ENCODE measurements at regions not wholly inside any gene's neighbourhood (a gene's known extent, or its start where the extent isn't known, plus 50 kb on each side); places are given as distances from the start of the nearest gene placed in this dataset.

DNA sequence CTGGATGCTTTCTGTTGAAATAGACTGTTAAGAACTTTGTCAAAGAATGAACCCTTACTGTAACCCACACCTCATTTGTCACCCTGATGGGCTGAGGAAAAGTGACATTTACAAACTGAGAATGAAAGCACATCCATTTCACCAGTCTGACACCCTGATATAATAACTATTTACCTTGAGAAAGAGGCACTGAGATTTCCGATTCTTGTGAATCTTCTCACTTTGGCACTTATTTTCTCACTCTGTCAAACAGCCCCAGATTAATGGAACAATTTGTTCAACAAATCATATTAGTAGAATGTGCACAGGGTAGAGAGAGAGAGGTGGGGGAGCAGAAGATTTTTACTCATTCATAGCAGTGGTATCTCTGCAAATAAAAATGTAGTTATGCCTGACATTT, 606.9 kb downstream of the MCTP2 start:
- no peaks in the 10 kb centered on the region for H3K4me1 ChIP-seq
- no peak overlapping the region for H3K4me3 ChIP-seq
- H3K27ac ChIP-seq = no peak overlapping the region
- no peak for DNase-seq
- no peak for TF ChIP-seq CTCF (IDR thresholded peaks at IDR 0.05)
- no peak for ATAC-seq
- intact Hi-C loops (cut with DNase I) = no loop called here
- no peaks in the 10 kb centered on the region for H3K36me3 ChIP-seq
- no peaks in the 10 kb centered on the region for H3K27me3 ChIP-seq
- peaks cover 0 to 13% of the 10 kb centered on the region in 2 donors for H3K9me3 ChIP-seq

- no peak overlapping the region for H3K4me3 ChIP-seq
- TF ChIP-seq CTCF (IDR thresholded peaks at IDR 0.05) = no peak
- DNase-seq (no peak), ATAC-seq (no peak)
- H3K27me3 ChIP-seq = peaks cover 0 to 25% of the 10 kb centered on the region in 2 donors
- intact Hi-C loops (cut with DNase I) = no loop called here
- H3K4me1 ChIP-seq = peaks cover 0 to 11% of the 10 kb centered on the region in 2 donors
- no peaks in the 10 kb centered on the region for H3K36me3 ChIP-seq
- H3K27ac ChIP-seq = no peak overlapping the region
- H3K9me3 ChIP-seq = peaks cover 0 to 13% of the 10 kb centered on the region in 2 donors
These were observed 609.7 kb downstream of the MCTP2 start for GRCh38 chr15:94840794-94841783.

- TF ChIP-seq CTCF (IDR thresholded peaks at IDR 0.05) = no peak
- DNase-seq (no peak), ATAC-seq (no peak)
- Histone ChIP-seq H3K9me3 (peaks cover 0 to 13% of the 10 kb centered on the region in 2 donors), H3K4me1 (peaks cover 0 to 11% of the 10 kb centered on the region in 2 donors), H3K36me3 (no peaks in the 10 kb centered on the region), H3K4me3 (no peak overlapping the region), H3K27ac (no peak overlapping the region), H3K27me3 (peaks cover 0 to 27% of the 10 kb centered on the region in 2 donors)
- intact Hi-C loops (cut with DNase I) = no loop called here
These were observed 611.7 kb downstream of the MCTP2 start for GRCh38 chr15:94843060-94843459.

DNA sequence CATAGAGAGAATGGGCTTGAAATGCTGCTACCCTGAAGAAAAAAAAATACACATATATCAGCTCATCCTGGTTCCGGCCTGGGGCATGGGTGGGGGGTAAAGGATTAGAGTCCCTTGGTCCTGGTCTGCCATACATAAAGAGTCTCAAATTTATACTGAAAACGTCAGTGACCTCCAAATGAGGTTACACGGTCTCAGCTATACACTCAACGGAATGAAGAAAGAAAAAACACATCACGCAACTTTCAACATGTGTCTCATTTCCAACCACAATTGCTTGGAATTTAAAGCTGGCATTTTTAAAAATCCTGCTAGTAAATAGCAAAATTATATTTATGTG, 612.8 kb downstream of the MCTP2 start:
- H3K27me3 ChIP-seq = peaks cover 0 to 27% of the 10 kb centered on the region in 2 donors
- peak in 1 of 4 donors; percentile 48 for DNase-seq
- ATAC-seq = no peak
- H3K36me3 ChIP-seq = no peaks in the 10 kb centered on the region
- TF ChIP-seq CTCF (IDR thresholded peaks at IDR 0.05) = no peak
- H3K27ac ChIP-seq = peak overlapping the region; percentile 33 to 76
- peak overlapping the region in 1 of 2 donors; percentile 31 for H3K4me3 ChIP-seq
- H3K4me1 ChIP-seq = peaks cover 0 to 11% of the 10 kb centered on the region in 2 donors
- intact Hi-C loops (cut with DNase I) = no loop called here
- peaks cover 0 to 13% of the 10 kb centered on the region in 2 donors for H3K9me3 ChIP-seq
